HEK293T (cell line): ENCODE measurements at regions not wholly inside any gene's neighbourhood (a gene's known extent, or its start where the extent isn't known, plus 50 kb on each side); places are given as distances from the start of the nearest gene placed in this dataset.

ENCODE experiments used
- BHLHE40 ChIP-seq: fragments of 450-650 bp; IDR thresholded peaks from 2 replicates; pipeline ENCODE4 v1.6.1; 2016; ENCODE audit warnings: mild to moderate bottlenecking, moderate library complexity, borderline replicate concordance
- CTBP1 ChIP-seq: fragments of 450-650 bp; IDR thresholded peaks from 2 replicates; pipeline ENCODE4 v1.6.1; 2016; ENCODE audit warnings: borderline replicate concordance
- ELF4 ChIP-seq: fragments of 450-650 bp; IDR thresholded peaks from 2 replicates; pipeline ENCODE4 v1.6.1; 2017; ENCODE audit warnings: antibody characterized with exemption
- FOXK2 ChIP-seq: fragments of 450-650 bp; IDR thresholded peaks from 2 replicates; pipeline ENCODE4 v1.6.1; 2016; ENCODE audit warnings: mild to moderate bottlenecking
- FOXM1 ChIP-seq: fragments of 450-650 bp; IDR thresholded peaks from 2 replicates; pipeline ENCODE4 v1.6.1; 2017; ENCODE audit warnings: mild to moderate bottlenecking, borderline replicate concordance
- HDGF ChIP-seq: fragments of 450-650 bp; IDR thresholded peaks from 2 replicates; pipeline ENCODE4 v1.6.1; 2017; ENCODE audit warnings: antibody characterized with exemption, borderline replicate concordance
- SP1 ChIP-seq: fragments of 450-650 bp; IDR thresholded peaks from 2 replicates; pipeline ENCODE4 v1.6.1; 2017
- ZNF384 ChIP-seq: fragments of 450-650 bp; IDR thresholded peaks from 2 replicates; pipeline ENCODE4 v1.6.1; 2016

DNA sequence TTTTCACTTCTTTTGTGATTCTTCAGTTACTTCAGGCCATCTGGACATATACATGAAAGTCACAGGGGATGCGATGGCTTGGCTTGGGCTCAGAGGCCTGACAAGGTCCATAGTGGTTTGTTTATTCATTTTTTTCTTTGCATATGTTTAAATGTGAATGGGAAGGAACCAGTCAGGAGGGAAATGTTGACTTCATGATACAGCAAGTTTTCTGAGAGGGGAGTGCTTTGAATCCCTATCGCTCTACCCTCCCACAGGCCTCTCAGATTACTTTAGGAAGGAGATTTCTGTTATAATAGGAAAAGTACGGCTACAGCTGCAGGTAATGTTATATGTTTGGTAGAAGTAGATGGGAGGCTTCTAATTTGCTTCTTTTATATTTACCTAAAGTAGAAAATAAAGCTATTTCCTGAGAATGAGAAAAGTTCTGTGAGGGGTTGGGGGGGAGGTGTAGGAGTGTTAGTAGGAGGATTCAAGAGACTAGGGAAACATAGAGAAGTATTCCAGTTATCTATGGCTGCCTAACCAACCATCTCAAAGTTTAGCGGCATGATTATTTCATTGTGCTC lies 322.9 kb downstream of the RAPGEF2 start:
- TF ChIP-seq HDGF = no peak
- no peak for TF ChIP-seq BHLHE40
- TF ChIP-seq SP1 = no peak
- TF ChIP-seq ZNF384 = no peak
- no peak for TF ChIP-seq ELF4
- TF ChIP-seq FOXK2 = no peak
- no peak for TF ChIP-seq FOXM1
- no peak for TF ChIP-seq CTBP1
